HepG2 (cell line): ENCODE measurements at regions not wholly inside any gene's neighbourhood (a gene's known extent, or its start where the extent isn't known, plus 50 kb on each side); places are given as distances from the start of the nearest gene placed in this dataset.
A peak's percentile ranks its signal among the peaks of the same experiment; 100 is the strongest.

Experiments
- AHR ChIP-seq: IDR thresholded peaks from 2 replicates; pipeline ENCODE4 v1.6.1; 2018; ENCODE audit warnings: missing genetic modification reagents, missing compliant biosample characterization
- ARNTL ChIP-seq: sonication (generic); formaldehyde crosslinking; IDR thresholded peaks from 2 replicates; pipeline ENCODE4 v1.4.0; 2020; ENCODE audit warnings: mild to moderate bottlenecking, missing genetic modification reagents
- EEA1 ChIP-seq: sonication (generic); formaldehyde crosslinking; IDR thresholded peaks from 2 replicates; pipeline ENCODE4 v1.5.1; 2020; ENCODE audit warnings: mild to moderate bottlenecking, missing genetic modification reagents, borderline replicate concordance
- HBP1 ChIP-seq: IDR thresholded peaks from 2 replicates; pipeline ENCODE4 v1.6.1; 2016; ENCODE audit warnings: low read depth, control low read depth
- HNF1A ChIP-seq, 2 experiments: sonication (generic) in 1 of 2; formaldehyde crosslinking in 1 of 2; IDR thresholded peaks; 2 replicates each; pipeline versions ENCODE4 v1.4.0 to v1.6.1; 2016 to 2020; ENCODE audit warnings: borderline replicate concordance in 1 of 2, low read depth in 1 of 2, mild to moderate bottlenecking in 1 of 2, missing genetic modification reagents in 1 of 2
- ISL2 ChIP-seq: sonication (generic); formaldehyde crosslinking; IDR thresholded peaks from 2 replicates; pipeline ENCODE4 v1.5.0; 2020; ENCODE audit warnings: missing genetic modification reagents
- MED8 ChIP-seq: sonication (generic); formaldehyde crosslinking; IDR thresholded peaks from 2 replicates; pipeline ENCODE4 v1.8.1; 2023; ENCODE audit warnings: mild to moderate bottlenecking, missing genetic modification reagents; ENCODE audit not compliant: insufficient replicate concordance
- PAX8 ChIP-seq: sonication (generic); formaldehyde crosslinking; IDR thresholded peaks from 2 replicates; pipeline ENCODE4 v1.8.0; 2022; ENCODE audit warnings: mild to moderate bottlenecking, missing genetic modification reagents, borderline replicate concordance
- REST ChIP-seq, 2 experiments: IDR thresholded peaks; 2 replicates each; pipeline ENCODE4 v1.6.1; 2011 to 2012; ENCODE audit warnings: low read length in 2 of 2, borderline replicate concordance in 1 of 2, low read depth in 1 of 2, mild to moderate bottlenecking in 1 of 2, moderate library complexity in 1 of 2
- SETDB1 ChIP-seq: sonication (generic); formaldehyde crosslinking; IDR thresholded peaks from 2 replicates; pipeline ENCODE4 v1.5.1; 2020; ENCODE audit warnings: missing genetic modification reagents, mild to moderate bottlenecking, borderline replicate concordance
- ZNF263 ChIP-seq: sonication (generic); formaldehyde crosslinking; IDR thresholded peaks from 2 replicates; pipeline ENCODE4 v1.4.0; 2020; ENCODE audit warnings: missing genetic modification reagents
- ZNF33B ChIP-seq: sonication (generic); formaldehyde crosslinking; IDR thresholded peaks from 2 replicates; pipeline ENCODE4 v1.5.1; 2020; ENCODE audit warnings: mild to moderate bottlenecking, missing genetic modification reagents
- ZNF691 ChIP-seq: sonication (generic); formaldehyde crosslinking; IDR thresholded peaks from 2 replicates; pipeline ENCODE4 v1.4.0; 2020; ENCODE audit warnings: missing genetic modification reagents, low read depth, mild to moderate bottlenecking, borderline replicate concordance
- ZNF83 ChIP-seq: sonication (generic); formaldehyde crosslinking; IDR thresholded peaks from 2 replicates; pipeline ENCODE4 v1.4.0; 2020; ENCODE audit warnings: missing genetic modification reagents, mild to moderate bottlenecking, borderline replicate concordance
- ZNF883 ChIP-seq: sonication (generic); formaldehyde crosslinking; IDR thresholded peaks from 2 replicates; pipeline ENCODE4 v1.5.1; 2020; ENCODE audit warnings: mild to moderate bottlenecking, missing genetic modification reagents; ENCODE audit errors: not compliant biosample characterization

- TF ChIP-seq HBP1 (no peak; the same call in 1 of the 2 replicates), ZNF83 (CRISPR knock-in tag) (0 out of 2 replicates have a peak, but pooled peaks have one; percentile 23), EEA1 (CRISPR knock-in tag) (0 out of 2 replicates have a peak, but pooled peaks have one; percentile 40), ZNF263 (CRISPR knock-in tag) (no peak), AHR (CRISPR knock-in tag) (peak; percentile 55; the same call in 1 of the 2 replicates), ZNF33B (CRISPR knock-in tag) (no peak), ZNF691 (CRISPR knock-in tag) (no peak), PAX8 (CRISPR knock-in tag) (no peak), ISL2 (CRISPR knock-in tag) (no peak), REST (IDR thresholded peaks at IDR 0.05; ENCODE audit: borderline replicate concordance in 1 of 2, low read depth in 1 of 2, low read length in 2 of 2) (no peak), ZNF883 (no peak), HNF1A (IDR thresholded peaks at IDR 0.05; ENCODE audit: low read depth) (no peak), HNF1A (CRISPR knock-in tag; IDR thresholded peaks at IDR 0.05; ENCODE audit: borderline replicate concordance) (no peak), MED8 (CRISPR knock-in tag) (no peak), SETDB1 (CRISPR knock-in tag) (no peak), ARNTL (no peak)
Measured at GRCh38 chr9:129413537-129414376, 207.1 kb downstream of the C9orf50 start (continued).
